Endothelial cell of umbilical vein (primary cell): ENCODE measurements at regions not wholly inside any gene's neighbourhood (a gene's known extent, or its start where the extent isn't known, plus 50 kb on each side); places are given as distances from the start of the nearest gene placed in this dataset.

Experiments
- EZH2 ChIP-seq: IDR thresholded peaks from 2 replicates; pipeline ENCODE4 v1.6.1; 2012; ENCODE audit warnings: borderline replicate concordance, low read depth, mild to moderate bottlenecking, moderate library complexity, low read length, inconsistent platforms; ENCODE audit not compliant: severe bottlenecking
- FOS ChIP-seq: IDR thresholded peaks from 2 replicates; pipeline ENCODE4 v1.6.1; 2011; ENCODE audit warnings: mild to moderate bottlenecking, low read length, moderate library complexity, borderline replicate concordance; ENCODE audit not compliant: insufficient read depth
- GATA2 ChIP-seq: IDR thresholded peaks from 2 replicates; pipeline ENCODE4 v1.7.0; 2011; ENCODE audit warnings: low read depth, mild to moderate bottlenecking, moderate library complexity, mixed read lengths, low read length; ENCODE audit not compliant: insufficient read length, insufficient read depth
- JUN ChIP-seq: IDR thresholded peaks from 2 replicates; pipeline ENCODE4 v1.6.1; 2011; ENCODE audit warnings: borderline replicate concordance, low read depth; ENCODE audit not compliant: insufficient read length, insufficient read depth
- MYC ChIP-seq: IDR thresholded peaks from one replicate; pipeline ENCODE4 v1.6.1; 2011; ENCODE audit warnings: mild to moderate bottlenecking, low read depth, low read length
- POLR2A ChIP-seq: IDR thresholded peaks from 2 replicates; pipeline ENCODE4 v1.6.1; 2012; ENCODE audit warnings: low read depth, mild to moderate bottlenecking, control low read depth, low read length
- POLR2AphosphoS5 ChIP-seq: IDR thresholded peaks from 2 replicates; pipeline ENCODE4 v1.6.1; 2012; ENCODE audit warnings: low read depth, mild to moderate bottlenecking, control low read depth, low read length, moderate library complexity; ENCODE audit not compliant: insufficient read depth
- TF ChIP-seq, protein P1 (sequence below), 2 donors: IDR thresholded peaks; 1 replicate in 1 of 2; 2 replicates in 1 of 2; pipeline ENCODE4 v1.5.1; 2011; ENCODE audit warnings: low read length in 2 of 2, mild to moderate bottlenecking in 2 of 2, moderate library complexity in 2 of 2, control low read depth in 1 of 2, inconsistent platforms in 1 of 2, low read depth in 1 of 2; ENCODE audit not compliant: insufficient read depth in 1 of 2; ENCODE audit errors: extremely low read depth in 1 of 2
- TF ChIP-seq, protein P2 (sequence below): IDR thresholded peaks from 2 replicates; pipeline ENCODE4 v1.6.1; 2011; ENCODE audit not compliant: insufficient read depth, insufficient read length

DNA sequence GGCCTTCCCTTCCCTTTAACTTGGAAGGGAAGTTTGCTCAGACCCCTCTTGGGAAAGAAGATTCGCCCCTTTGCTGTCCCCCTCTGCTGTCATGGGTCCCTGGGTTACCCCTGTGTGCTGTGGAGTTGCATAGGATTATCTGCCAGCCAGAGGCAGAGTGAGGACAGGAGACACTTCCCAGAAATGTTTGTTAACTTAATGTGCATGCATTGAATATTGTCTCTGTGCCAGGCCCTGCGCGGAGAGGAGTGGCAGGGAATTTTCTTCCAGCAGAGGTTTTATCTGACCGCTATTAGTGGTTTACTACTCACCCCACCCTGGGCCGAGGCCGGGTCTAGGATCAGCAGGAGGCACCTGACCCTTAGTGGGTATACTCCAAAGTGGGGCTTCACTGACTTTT lies 894.8 kb downstream of the TBC1D22A start:
- TF ChIP-seq POLR2A (no peak), POLR2AphosphoS5 (no peak), GATA2 (no peak), EZH2 (no peak), JUN (no peak), MYC (no peak), FOS (no peak)
- TF ChIP-seq, protein P1, sequence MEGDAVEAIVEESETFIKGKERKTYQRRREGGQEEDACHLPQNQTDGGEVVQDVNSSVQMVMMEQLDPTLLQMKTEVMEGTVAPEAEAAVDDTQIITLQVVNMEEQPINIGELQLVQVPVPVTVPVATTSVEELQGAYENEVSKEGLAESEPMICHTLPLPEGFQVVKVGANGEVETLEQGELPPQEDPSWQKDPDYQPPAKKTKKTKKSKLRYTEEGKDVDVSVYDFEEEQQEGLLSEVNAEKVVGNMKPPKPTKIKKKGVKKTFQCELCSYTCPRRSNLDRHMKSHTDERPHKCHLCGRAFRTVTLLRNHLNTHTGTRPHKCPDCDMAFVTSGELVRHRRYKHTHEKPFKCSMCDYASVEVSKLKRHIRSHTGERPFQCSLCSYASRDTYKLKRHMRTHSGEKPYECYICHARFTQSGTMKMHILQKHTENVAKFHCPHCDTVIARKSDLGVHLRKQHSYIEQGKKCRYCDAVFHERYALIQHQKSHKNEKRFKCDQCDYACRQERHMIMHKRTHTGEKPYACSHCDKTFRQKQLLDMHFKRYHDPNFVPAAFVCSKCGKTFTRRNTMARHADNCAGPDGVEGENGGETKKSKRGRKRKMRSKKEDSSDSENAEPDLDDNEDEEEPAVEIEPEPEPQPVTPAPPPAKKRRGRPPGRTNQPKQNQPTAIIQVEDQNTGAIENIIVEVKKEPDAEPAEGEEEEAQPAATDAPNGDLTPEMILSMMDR (IDR thresholded peaks at IDR 0.05; ENCODE audit: extremely low read depth in 1 of 2, insufficient read depth in 1 of 2, low read depth in 1 of 2, low read length in 2 of 2), result no peak
- TF ChIP-seq, protein P2, sequence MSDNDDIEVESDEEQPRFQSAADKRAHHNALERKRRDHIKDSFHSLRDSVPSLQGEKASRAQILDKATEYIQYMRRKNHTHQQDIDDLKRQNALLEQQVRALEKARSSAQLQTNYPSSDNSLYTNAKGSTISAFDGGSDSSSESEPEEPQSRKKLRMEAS, result no peak
